Fibroblast of mammary gland (primary cell): ENCODE measurements at regions not wholly inside any gene's neighbourhood (a gene's known extent, or its start where the extent isn't known, plus 50 kb on each side); places are given as distances from the start of the nearest gene placed in this dataset.

Experiments used
- DNase-seq: peaks from one replicate; pipeline ENCODE4 v3.0.0-alpha.2; 2010; ENCODE audit warnings: low read depth
- H3K4me3 ChIP-seq: 2 replicates; pipeline ENCODE4 v1.5.1; 2011; ENCODE audit warnings: low read depth, mild to moderate bottlenecking, low read length, moderate library complexity; ENCODE audit not compliant: control insufficient read depth
- TF ChIP-seq, protein P1 (sequence below): conservative IDR thresholded peaks from 2 replicates; pipeline ENCODE4 v1.5.1; 2011; ENCODE audit warnings: low read depth, low read length, inconsistent platforms; ENCODE audit not compliant: control insufficient read depth, insufficient read depth

DNA sequence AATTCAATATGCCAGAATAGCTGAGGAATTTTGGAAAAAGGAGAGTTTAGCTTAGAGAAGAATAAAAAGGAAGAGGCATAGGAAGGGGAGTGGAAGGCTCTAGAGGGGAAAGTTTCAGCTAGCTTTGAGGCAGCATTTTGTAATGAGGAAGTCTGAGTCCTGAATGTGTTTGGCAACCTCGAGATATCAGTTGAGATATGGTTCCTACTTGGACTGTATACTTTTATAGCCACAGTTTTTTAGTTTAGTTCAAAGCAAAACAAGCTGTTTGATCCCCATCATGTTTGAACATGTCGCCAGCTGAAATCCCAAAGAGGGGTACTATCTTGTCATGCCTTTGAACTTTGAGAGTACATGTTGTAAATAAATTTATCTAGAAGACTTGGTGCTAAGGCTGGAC, 559.0 kb upstream of the FTMT start:
- TF ChIP-seq, protein P1, sequence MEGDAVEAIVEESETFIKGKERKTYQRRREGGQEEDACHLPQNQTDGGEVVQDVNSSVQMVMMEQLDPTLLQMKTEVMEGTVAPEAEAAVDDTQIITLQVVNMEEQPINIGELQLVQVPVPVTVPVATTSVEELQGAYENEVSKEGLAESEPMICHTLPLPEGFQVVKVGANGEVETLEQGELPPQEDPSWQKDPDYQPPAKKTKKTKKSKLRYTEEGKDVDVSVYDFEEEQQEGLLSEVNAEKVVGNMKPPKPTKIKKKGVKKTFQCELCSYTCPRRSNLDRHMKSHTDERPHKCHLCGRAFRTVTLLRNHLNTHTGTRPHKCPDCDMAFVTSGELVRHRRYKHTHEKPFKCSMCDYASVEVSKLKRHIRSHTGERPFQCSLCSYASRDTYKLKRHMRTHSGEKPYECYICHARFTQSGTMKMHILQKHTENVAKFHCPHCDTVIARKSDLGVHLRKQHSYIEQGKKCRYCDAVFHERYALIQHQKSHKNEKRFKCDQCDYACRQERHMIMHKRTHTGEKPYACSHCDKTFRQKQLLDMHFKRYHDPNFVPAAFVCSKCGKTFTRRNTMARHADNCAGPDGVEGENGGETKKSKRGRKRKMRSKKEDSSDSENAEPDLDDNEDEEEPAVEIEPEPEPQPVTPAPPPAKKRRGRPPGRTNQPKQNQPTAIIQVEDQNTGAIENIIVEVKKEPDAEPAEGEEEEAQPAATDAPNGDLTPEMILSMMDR = no peak
- no peak overlapping the region for H3K4me3 ChIP-seq
- DNase-seq = no peak

DNA sequence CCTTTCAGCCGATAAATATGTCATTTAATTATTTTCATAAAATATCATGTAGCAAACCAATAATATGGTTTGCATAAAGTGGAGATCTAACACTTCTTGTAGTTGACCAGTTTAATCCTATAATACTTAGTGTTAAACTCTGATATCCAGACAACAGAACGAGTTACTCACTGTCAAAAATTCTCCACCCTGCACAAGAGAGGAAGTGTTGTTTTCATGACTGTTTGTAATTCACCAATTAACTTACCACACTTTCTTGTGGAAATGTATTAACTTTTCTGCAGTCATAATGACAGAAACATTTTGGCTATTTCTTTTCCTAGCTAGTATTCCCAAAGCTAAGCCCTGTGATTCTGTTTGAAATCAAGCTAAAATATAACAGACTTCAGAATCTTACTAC, 555.3 kb upstream of the FTMT start:
- no peak overlapping the region for H3K4me3 ChIP-seq
- TF ChIP-seq, protein P1 = no peak
- no peak for DNase-seq

DNA sequence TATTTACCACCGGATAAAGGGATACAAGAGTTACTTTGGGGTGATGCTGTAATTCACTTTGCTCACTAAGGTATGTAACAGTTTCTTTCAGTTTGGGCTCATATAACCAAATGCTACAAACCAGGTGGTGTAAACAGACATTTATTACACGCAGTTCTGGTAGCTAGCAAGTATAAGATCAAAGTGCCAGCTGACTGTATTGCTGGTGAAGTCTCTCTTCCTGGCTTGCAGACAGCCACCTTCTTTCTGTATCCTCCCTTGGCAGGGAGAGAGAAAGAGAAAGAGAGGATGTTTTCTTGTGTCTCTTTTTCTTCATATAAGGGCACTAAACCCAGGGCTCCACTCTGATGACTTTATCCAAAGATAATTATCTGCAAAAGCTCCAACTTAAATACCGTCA, 552.5 kb upstream of the FTMT start:
- H3K4me3 ChIP-seq = no peak overlapping the region
- no peak for DNase-seq
- TF ChIP-seq, protein P1 = no peak

DNA sequence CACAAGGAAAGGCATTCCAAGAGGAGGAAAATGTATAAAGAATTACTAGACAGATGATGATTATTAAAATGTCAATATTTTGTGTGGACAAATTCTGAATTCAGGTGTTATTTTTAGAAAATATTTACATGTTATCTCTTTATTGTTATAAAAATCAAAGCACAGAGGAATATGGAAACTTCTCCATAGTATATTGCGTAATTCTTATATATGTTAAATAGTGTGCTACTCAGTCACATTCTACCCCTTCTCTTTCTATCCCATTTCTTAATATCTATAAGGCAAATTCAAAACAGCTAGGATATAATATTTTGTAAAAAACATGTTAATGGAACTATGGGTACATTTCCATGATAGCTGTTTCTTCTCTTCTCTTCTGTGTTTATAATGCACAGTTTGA, 546.8 kb upstream of the FTMT start:
- TF ChIP-seq, protein P1 = no peak
- H3K4me3 ChIP-seq = no peak overlapping the region
- no peak for DNase-seq

DNA sequence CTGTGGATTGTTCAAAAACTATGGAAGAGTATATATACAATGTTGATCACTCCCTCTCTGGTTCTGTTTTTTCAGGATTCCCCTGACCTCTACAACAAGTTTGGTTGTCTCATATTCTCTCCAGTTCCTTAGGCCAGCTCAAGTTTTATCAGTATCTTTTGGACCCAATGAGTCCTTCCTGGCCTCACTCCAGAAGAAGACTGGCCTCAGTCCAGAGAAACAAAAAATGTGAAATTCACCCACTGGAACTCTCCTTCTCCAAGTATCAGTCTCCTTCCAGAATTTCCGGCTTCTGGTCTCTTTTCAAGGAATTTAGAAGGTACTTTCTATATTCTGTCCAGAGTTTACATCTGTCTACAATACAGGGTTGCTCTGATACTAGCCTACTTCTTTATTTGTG, 537.8 kb upstream of the FTMT start:
- DNase-seq = no peak
- H3K4me3 ChIP-seq = no peak overlapping the region
- TF ChIP-seq, protein P1 = no peak

DNA sequence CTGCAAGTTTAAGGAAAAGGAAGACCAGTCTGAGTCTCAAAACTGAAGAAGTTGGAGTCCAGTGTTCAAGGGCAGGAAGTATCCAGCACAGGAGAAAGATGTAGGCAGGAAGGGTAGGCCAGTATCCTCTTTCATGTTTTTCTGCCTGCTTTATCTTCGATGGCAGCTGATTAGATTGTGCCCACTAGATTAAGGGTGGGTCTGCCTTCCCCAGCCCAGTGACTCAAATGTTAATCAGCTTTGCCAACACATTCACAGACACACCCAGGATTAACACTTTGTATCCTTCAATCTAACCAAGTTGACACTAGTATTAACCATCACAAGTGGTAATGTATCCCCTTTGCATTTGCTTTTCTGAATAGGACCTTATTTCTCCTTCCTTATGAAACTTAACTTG, 535.9 kb upstream of the FTMT start:
- DNase-seq = no peak
- H3K4me3 ChIP-seq = no peak overlapping the region
- TF ChIP-seq, protein P1 = no peak

DNA sequence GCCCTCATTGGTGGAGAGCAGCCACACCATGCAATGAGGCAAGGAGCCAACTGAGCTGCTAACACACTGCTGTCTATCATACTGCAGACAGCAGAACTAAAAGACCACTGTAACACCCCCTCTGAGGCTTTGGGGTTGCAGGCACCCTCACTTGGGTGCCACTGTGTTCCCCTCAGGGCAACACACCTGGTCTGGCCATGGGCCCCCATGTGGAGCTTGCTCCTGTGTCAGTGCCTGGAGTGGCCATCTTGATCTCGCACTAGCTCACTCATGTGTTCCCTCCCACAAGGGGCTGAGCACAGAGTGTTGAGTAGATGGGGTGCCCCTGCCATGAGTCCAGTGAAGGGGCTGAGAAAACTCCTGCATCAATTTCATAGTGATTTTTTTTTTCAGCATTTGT, 532.4 kb upstream of the FTMT start:
- H3K4me3 ChIP-seq = no peak overlapping the region
- no peak for DNase-seq
- TF ChIP-seq, protein P1 = no peak
